AG04449 (cell line): ENCODE measurements at regions not wholly inside any gene's neighbourhood (a gene's known extent, or its start where the extent isn't known, plus 50 kb on each side); places are given as distances from the start of the nearest gene placed in this dataset.

ENCODE experiments used
- CTCF ChIA-PET: fragments of 350-600 bp; formaldehyde crosslinking; extraction: SDS; loops from one replicate; lab custom pipeline; 2021; ENCODE audit warnings: antibody characterized with exemption; lab: Yijun Ruan, JAX
- POLR2A ChIA-PET: fragments of 400-600, 350-600 bp; formaldehyde crosslinking; extraction: SDS; loops from one replicate; lab custom pipeline; 2020; ENCODE audit warnings: antibody characterized with exemption, inconsistent platforms; lab: Yijun Ruan, JAX
- DNase-seq: peaks from one replicate; pipeline ENCODE4 v3.0.0-alpha.2; 2010; ENCODE audit warnings: low read depth, low spot score
- H3K4me3 ChIP-seq: 2 replicates; pipeline ENCODE4 v1.5.1; 2011; ENCODE audit warnings: low read depth, mild to moderate bottlenecking, control low read depth, low read length
- CTCF ChIP-seq: IDR thresholded peaks from one replicate; pipeline ENCODE4 v1.5.1; 2011; ENCODE audit warnings: mild to moderate bottlenecking, moderate library complexity, low read length, control low read depth, inconsistent platforms; ENCODE audit not compliant: insufficient read depth; ENCODE audit errors: missing control alignments

DNA sequence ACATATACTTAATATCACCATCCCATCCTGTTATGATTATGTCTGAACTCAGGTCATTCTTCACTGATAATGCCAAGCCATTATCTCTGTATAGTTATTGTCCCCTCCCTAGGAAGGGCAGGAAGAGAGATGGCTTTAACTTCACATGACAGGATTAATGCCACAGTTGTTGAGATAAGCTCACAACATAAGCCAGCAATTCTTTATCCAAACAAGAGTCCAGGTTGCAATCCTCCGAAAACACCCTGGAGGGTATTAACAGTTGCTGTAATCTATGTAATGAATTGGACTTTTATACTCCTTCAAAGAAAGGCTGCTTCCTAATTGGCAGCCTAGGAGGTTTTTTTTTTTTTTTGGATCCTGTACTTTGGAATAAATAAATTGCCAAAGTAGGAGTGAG is 779.4 kb downstream of the SEMA5A start:
- ChIA-PET CTCF (interaction anchor here (1.5 kb wide), 1 partner anchor 10 kb away, joined by 7 read pairs; no protein-coding TSS in a partner anchor), POLR2A (no interaction called here)
- no peak for DNase-seq
- no peak for TF ChIP-seq CTCF
- no peak overlapping the region for H3K4me3 ChIP-seq

DNA sequence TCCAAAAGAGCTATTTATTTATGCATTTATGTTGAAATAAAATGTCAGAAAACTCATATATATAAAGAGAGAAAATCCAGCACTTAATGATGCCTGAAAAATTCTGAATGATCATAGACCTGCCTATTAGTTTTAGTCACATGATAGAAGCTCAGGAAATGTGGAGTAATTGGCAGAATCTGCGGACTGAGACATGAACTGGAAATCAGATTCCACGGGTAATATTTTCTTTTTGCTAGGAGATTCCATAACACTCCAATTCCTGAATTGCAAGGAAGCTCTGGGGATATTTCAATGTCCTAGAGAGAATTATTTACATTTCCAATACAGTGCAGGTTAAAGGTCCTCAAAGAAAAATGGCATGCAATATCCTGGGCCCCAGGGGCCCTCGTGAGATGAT is 778.8 kb downstream of the SEMA5A start:
- CTCF ChIA-PET, result interaction anchor here (1.5 kb wide), 1 partner anchor 10 kb away, joined by 7 read pairs; no protein-coding TSS in a partner anchor
- POLR2A ChIA-PET, result no interaction called here
- DNase-seq, result no peak
- no peak for TF ChIP-seq CTCF
- H3K4me3 ChIP-seq, result no peak overlapping the region

GRCh38 chr5:8767746-8768145 is 778.1 kb downstream of the SEMA5A start:
- TF ChIP-seq CTCF, result no peak
- no peak overlapping the region for H3K4me3 ChIP-seq
- DNase-seq, result no peak
- ChIA-PET POLR2A (no interaction called here), CTCF (interaction anchor here (1.5 kb wide), 1 partner anchor 11 kb away, joined by 7 read pairs; no protein-coding TSS in a partner anchor)

GRCh38 chr5:8769631-8770030 is 776.2 kb downstream of the SEMA5A start:
- H3K4me3 ChIP-seq, result no peak overlapping the region
- no peak for DNase-seq
- TF ChIP-seq CTCF, result no peak
- ChIA-PET POLR2A (no interaction called here), CTCF (interaction anchor here (0.8 kb wide), 1 partner anchor 14 kb away, joined by 3 read pairs; no protein-coding TSS in a partner anchor)

- TF ChIP-seq CTCF, result no peak
Measured at GRCh38 chr5:8770431-8770830, 775.4 kb downstream of the SEMA5A start.

GRCh38 chr5:8773046-8773615 is 772.7 kb downstream of the SEMA5A start:
- no peak for TF ChIP-seq CTCF
- ChIA-PET POLR2A (no interaction called here), CTCF (interaction anchor here (1.8 kb wide), 1 partner anchor 17 kb away, joined by 7 read pairs; no protein-coding TSS in a partner anchor)
- no peak for DNase-seq
- H3K4me3 ChIP-seq, result no peak overlapping the region

More at GRCh38 chr5:8770431-8770830, 775.4 kb downstream of the SEMA5A start:
- ChIA-PET CTCF (no interaction called here), POLR2A (no interaction called here)
- no peak for DNase-seq
- no peak overlapping the region for H3K4me3 ChIP-seq
